ENCODE measurements at regions not wholly inside any gene's neighbourhood (a gene's known extent, or its start where the extent isn't known, plus 50 kb on each side); places are given as distances from the start of the nearest gene placed in this dataset.

DNA sequence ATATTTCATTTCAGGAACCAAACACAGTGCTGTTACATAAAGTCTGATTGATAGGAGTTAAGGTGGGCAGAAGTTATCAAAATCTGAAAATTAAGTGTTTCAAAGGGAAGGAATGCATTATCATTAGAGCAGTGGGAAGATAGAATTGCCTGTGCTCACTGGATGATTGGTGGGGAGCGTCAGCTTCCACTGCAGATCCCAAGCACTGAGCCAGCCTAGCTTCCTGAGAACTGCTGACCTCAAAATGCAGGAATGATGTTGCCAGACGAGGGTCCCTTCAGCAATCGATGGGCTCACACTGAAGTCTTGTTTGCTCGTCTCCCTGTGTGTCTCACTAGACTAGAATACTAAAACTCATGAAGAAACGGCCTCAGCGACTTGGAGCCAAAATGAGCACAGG is 110.0 kb upstream of the PHACTR1 start:
- TF ChIP-seq, protein P1, sequence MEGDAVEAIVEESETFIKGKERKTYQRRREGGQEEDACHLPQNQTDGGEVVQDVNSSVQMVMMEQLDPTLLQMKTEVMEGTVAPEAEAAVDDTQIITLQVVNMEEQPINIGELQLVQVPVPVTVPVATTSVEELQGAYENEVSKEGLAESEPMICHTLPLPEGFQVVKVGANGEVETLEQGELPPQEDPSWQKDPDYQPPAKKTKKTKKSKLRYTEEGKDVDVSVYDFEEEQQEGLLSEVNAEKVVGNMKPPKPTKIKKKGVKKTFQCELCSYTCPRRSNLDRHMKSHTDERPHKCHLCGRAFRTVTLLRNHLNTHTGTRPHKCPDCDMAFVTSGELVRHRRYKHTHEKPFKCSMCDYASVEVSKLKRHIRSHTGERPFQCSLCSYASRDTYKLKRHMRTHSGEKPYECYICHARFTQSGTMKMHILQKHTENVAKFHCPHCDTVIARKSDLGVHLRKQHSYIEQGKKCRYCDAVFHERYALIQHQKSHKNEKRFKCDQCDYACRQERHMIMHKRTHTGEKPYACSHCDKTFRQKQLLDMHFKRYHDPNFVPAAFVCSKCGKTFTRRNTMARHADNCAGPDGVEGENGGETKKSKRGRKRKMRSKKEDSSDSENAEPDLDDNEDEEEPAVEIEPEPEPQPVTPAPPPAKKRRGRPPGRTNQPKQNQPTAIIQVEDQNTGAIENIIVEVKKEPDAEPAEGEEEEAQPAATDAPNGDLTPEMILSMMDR (conservative IDR thresholded peaks at IDR 0.05) = no peak
- H3K27me3 Mint-ChIP-seq (ENCODE audit: low read depth) = no peaks in the 10 kb centered on the region
- Histone ChIP-seq H3K14ac (ENCODE audit: insufficient read depth, low read length) (no peak overlapping the region), H2BK5ac (ENCODE audit: insufficient read length, low read length) (no peak overlapping the region), H4K20me1 (ENCODE audit: control insufficient read depth, insufficient read depth, insufficient read length) (no peaks in the 10 kb centered on the region), H2AK5ac (ENCODE audit: insufficient read length, low read length) (no peak overlapping the region), H4K8ac (replicated peaks; ENCODE audit: insufficient read length, low read depth, low read length) (no peak overlapping the region), H3K4me1 (ENCODE audit: insufficient read depth, low read length) (peaks cover 2% of the 10 kb centered on the region; the same call in 1 of the 2 replicates), H2BK12ac (ENCODE audit: insufficient read length, low read depth, low read length) (no peak overlapping the region), H3K18ac (ENCODE audit: insufficient read length, low read depth, low read length) (no peak overlapping the region), H2BK20ac (ENCODE audit: low read depth, low read length, poor library complexity, severe bottlenecking) (no peak overlapping the region), H3K23ac (ENCODE audit: insufficient read length, low read depth, low read length) (no peak overlapping the region), H3K4ac (ENCODE audit: low read depth, low read length) (no peak overlapping the region), H3K9me3 (ENCODE audit: control insufficient read depth, low read depth, low read length) (no peaks in the 10 kb centered on the region), H3K79me2 (ENCODE audit: insufficient read depth, low read length) (no peaks in the 10 kb centered on the region), H2BK120ac (ENCODE audit: low read depth, low read length, poor library complexity, severe bottlenecking) (no peak overlapping the region), H2AFZ (ENCODE audit: low read length) (no peak overlapping the region), H3T11ph (ENCODE audit: low read length) (no peak overlapping the region), H4K91ac (ENCODE audit: insufficient read length, low read depth, low read length) (no peak overlapping the region), H4K5ac (ENCODE audit: insufficient read length, low read depth, low read length) (no peak overlapping the region), H3K79me1 (ENCODE audit: insufficient read depth, low read depth, low read length, poor library complexity, severe bottlenecking) (no peaks in the 10 kb centered on the region), H3K23me2 (ENCODE audit: insufficient read length, low read depth, low read length, poor library complexity, severe bottlenecking) (no peaks in the 10 kb centered on the region), H3K4me2 (ENCODE audit: insufficient read depth, insufficient read length, low read length) (no peak overlapping the region), H3K27ac (ENCODE audit: insufficient read length, low read depth, low read length) (no peak overlapping the region), H3K56ac (ENCODE audit: insufficient read length, low read depth, low read length) (no peak overlapping the region), H2BK15ac (ENCODE audit: low read depth, low read length) (no peak overlapping the region), H3K9ac (ENCODE audit: extremely low read depth, insufficient read length, low read length) (no peak overlapping the region), H3K27me3 (ENCODE audit: insufficient read depth, low read length) (no peaks in the 10 kb centered on the region)
- H3K9me3 Mint-ChIP-seq = no peaks in the 10 kb centered on the region
- H3K36me3 Mint-ChIP-seq (ENCODE audit: insufficient read depth in 1 of 3, low read depth in 3 of 3) = no peaks in the 10 kb centered on the region
- WGBS (ENCODE audit: extremely low coverage, insufficient read length, low lambda C conversion rate) = no CpG with 5 or more reads among the region's 6 CpGs
- DNase-seq = no peak
- no peak overlapping the region for H3K27ac Mint-ChIP-seq
- H3K4me1 Mint-ChIP-seq = peaks cover 24% of the 10 kb centered on the region in 2 experiments
- no peak overlapping the region for H3K4me3 Mint-ChIP-seq

Data from H9 (cell line).